K562 (cell line): ENCODE measurements at regions not wholly inside any gene's neighbourhood (a gene's known extent, or its start where the extent isn't known, plus 50 kb on each side); places are given as distances from the start of the nearest gene placed in this dataset.

ENCODE experiments used
- ATAC-seq: fragments of 200-7000 bp; cut with Tn5 transposase; 3 replicates; pipeline ENCODE4 v1.9.1; 2020; ENCODE audit warnings: moderate library complexity
- BruUV-seq: library from RNA; stranded (reverse); fragments of 400-500 nt; replicated peaks from 2 replicates; lab custom pipeline; 2021; lab: Mats Ljungman, UMichigan
- CTCF ChIA-PET: fragments of 300-600 bp; formaldehyde crosslinking; extraction: SDS; loops from one replicate; lab custom pipeline; 2021; ENCODE audit warnings: low intra/inter-chr PET ratio; lab: Yijun Ruan, JAX
- POLR2A ChIA-PET: fragments of 300-600, 350-650 bp; sonication (Branson Sonifier 250); formaldehyde crosslinking; extraction: SDS; loops from one replicate; lab custom pipeline; 2021; ENCODE audit warnings: antibody characterized with exemption, inconsistent platforms; lab: Yijun Ruan, JAX
- DNase-seq, 4 experiments: peaks; one replicate each; pipeline versions ENCODE4 v3.0.0 to v3.0.0-alpha.2; 2011 to 2018; ENCODE audit warnings: low spot score in 3 of 4, mixed read lengths in 3 of 4; ENCODE audit errors: extremely low read depth in 1 of 4
- FAIRE-seq: peaks from 2 replicates; lab custom pipeline; 2011; peaks lifted over from hg19 to GRCh38; lab: Jason Lieb, UNC
- H2AFZ ChIP-seq: 2 replicates; pipeline ENCODE4 v1.6.0; 2011; ENCODE audit warnings: low read depth, low read length, control low read depth, inconsistent platforms
- H3K27ac ChIP-seq: fragments of 200-600 bp; 3 replicates; pipeline ENCODE4 v1.8.0; 2011; ENCODE audit warnings: low read depth, mild to moderate bottlenecking, control low read depth, inconsistent platforms, low read length, moderate library complexity, mixed read lengths; ENCODE audit errors: extremely low read depth
- H3K27me3 ChIP-seq, 2 experiments: fragments of 300-600 bp in 1 of 2; 2 replicates in 1 of 2; 3 replicates in 1 of 2; pipeline versions ENCODE4 v1.6.0 to v1.8.0; 2011; ENCODE audit warnings: inconsistent platforms in 2 of 2, low read length in 2 of 2, mild to moderate bottlenecking in 1 of 2, mixed read lengths in 1 of 2, moderate library complexity in 1 of 2; ENCODE audit not compliant: control insufficient read depth in 2 of 2, insufficient read depth in 2 of 2
- H3K36me3 ChIP-seq: fragments of 300-600 bp; 3 replicates; pipeline ENCODE4 v1.8.0; 2011; ENCODE audit warnings: mild to moderate bottlenecking, low read length, inconsistent platforms; ENCODE audit not compliant: control insufficient read depth, insufficient read depth
- H3K4me1 ChIP-seq, 2 experiments: fragments of 200-600 bp in 1 of 2; replicated peaks in 1 of 2; 2 replicates in 1 of 2; 3 replicates in 1 of 2; pipeline versions ENCODE4 v1.5.1 to v1.8.0; 2011; ENCODE audit warnings: inconsistent platforms in 2 of 2, low read length in 2 of 2, mild to moderate bottlenecking in 1 of 2, mixed read lengths in 1 of 2, moderate library complexity in 1 of 2; ENCODE audit not compliant: control insufficient read depth in 2 of 2, insufficient read depth in 2 of 2
- H3K4me2 ChIP-seq: 2 replicates; pipeline ENCODE4 v1.6.1; 2011; ENCODE audit warnings: low read length, control low read depth, inconsistent platforms, mixed read lengths; ENCODE audit not compliant: insufficient read depth
- H3K4me3 ChIP-seq: fragments of 200-600 bp; sonication (generic), shearing (Covaris generic); 2 replicates; pipeline ENCODE4 v1.5.1; 2016; ENCODE audit warnings: control low read depth, inconsistent platforms
- H3K79me2 ChIP-seq: fragments of 200-600 bp; 3 replicates; pipeline ENCODE4 v1.8.0; 2011; ENCODE audit warnings: low read length, inconsistent platforms; ENCODE audit not compliant: control insufficient read depth, insufficient read depth
- H3K9ac ChIP-seq, 2 experiments: 2 replicates each; pipeline versions ENCODE4 v1.6.0 to v1.6.1; 2011; ENCODE audit warnings: low read depth in 2 of 2, low read length in 2 of 2, control low read depth in 1 of 2, inconsistent platforms in 1 of 2, mild to moderate bottlenecking in 1 of 2, mixed read lengths in 1 of 2; ENCODE audit not compliant: insufficient read depth in 1 of 2
- H3K9me1 ChIP-seq: one replicate; pipeline ENCODE4 v1.6.0; 2011; ENCODE audit warnings: inconsistent platforms, mild to moderate bottlenecking, low read length, moderate library complexity; ENCODE audit not compliant: control insufficient read depth, insufficient read depth
- H3K9me3 ChIP-seq: replicated peaks from 2 replicates; pipeline ENCODE4 v1.5.1; 2011; ENCODE audit warnings: low read depth, low read length, inconsistent platforms; ENCODE audit not compliant: control insufficient read depth, insufficient read depth
- H4K20me1 ChIP-seq: replicated peaks from 2 replicates; pipeline ENCODE4 v1.6.1; 2011; ENCODE audit warnings: low read length, inconsistent platforms, mixed read lengths; ENCODE audit not compliant: control insufficient read depth, insufficient read depth
- ARID1B ChIP-seq: fragments of 450-650 bp; IDR thresholded peaks from 2 replicates; pipeline ENCODE4 v1.6.1; 2016; ENCODE audit warnings: antibody characterized with exemption, mild to moderate bottlenecking, inconsistent platforms
- HDGF ChIP-seq: fragments of 450-650 bp; IDR thresholded peaks from 2 replicates; pipeline ENCODE4 v1.6.1; 2016
- MTA1 ChIP-seq: fragments of 450-650 bp; IDR thresholded peaks from 2 replicates; pipeline ENCODE4 v1.6.1; 2017; ENCODE audit warnings: borderline replicate concordance
- MYC ChIP-seq, 2 experiments: fragments of 250-450 bp in 1 of 2; sonication (Bioruptor Pico) in 1 of 2; IDR thresholded peaks; 2 replicates each; pipeline versions ENCODE4 v1.5.1 to v1.6.1; 2012 to 2021; ENCODE audit warnings: low read depth in 2 of 2, borderline replicate concordance in 1 of 2, improper control_type of control experiment in 1 of 2, low read length in 1 of 2, mild to moderate bottlenecking in 1 of 2, moderate library complexity in 1 of 2
- OTX1 ChIP-seq: fragments of 450-650 bp; formaldehyde crosslinking; IDR thresholded peaks from 2 replicates; pipeline ENCODE4 v1.4.0; 2022; ENCODE audit warnings: mild to moderate bottlenecking
- PHB2 ChIP-seq: fragments of 450-650 bp; IDR thresholded peaks from 2 replicates; pipeline ENCODE4 v1.6.1; 2017; ENCODE audit warnings: low read depth
- RFX1 ChIP-seq: fragments of 450-650 bp; IDR thresholded peaks from 2 replicates; pipeline ENCODE4 v1.6.1; 2016; ENCODE audit warnings: mild to moderate bottlenecking, moderate library complexity
- STAT5A ChIP-seq: IDR thresholded peaks from 2 replicates; pipeline ENCODE4 v1.6.1; 2012; ENCODE audit warnings: low read length, inconsistent platforms, borderline replicate concordance
- XRCC4 ChIP-seq: IDR thresholded peaks from one replicate; pipeline ENCODE4 v1.6.1; 2011; ENCODE audit not compliant: insufficient read depth, insufficient read length; ENCODE audit errors: extremely low read depth
- ZBTB7A ChIP-seq: IDR thresholded peaks from 2 replicates; pipeline ENCODE4 v1.6.1; 2011; ENCODE audit warnings: low read depth, mild to moderate bottlenecking, low read length, moderate library complexity, borderline replicate concordance; ENCODE audit not compliant: control insufficient read depth
- ZFP1 ChIP-seq: fragments of 450-650 bp; formaldehyde crosslinking; IDR thresholded peaks from 2 replicates; pipeline ENCODE4 v1.4.0; 2020; ENCODE audit warnings: mild to moderate bottlenecking, mixed read lengths
- ZNF174 ChIP-seq: fragments of 250-450 bp; sonication (Bioruptor Pico); IDR thresholded peaks from 2 replicates; pipeline ENCODE4 v1.4.0; 2020; ENCODE audit warnings: mild to moderate bottlenecking
- WGBS: fragments of 100-300 bp; shearing (Covaris generic); methylation state at CpG from one replicate; pipeline ENCODE4 v1.1.6; 2016; ENCODE audit warnings: low coverage, mixed read lengths; ENCODE audit not compliant: insufficient coverage; ENCODE audit errors: missing lambda C conversion rate; 5-methylcytosine and 5-hydroxymethylcytosine counted together
- in situ Hi-C: fragments of 300-500 bp; cut with MboI; formaldehyde crosslinking; loops from 4 replicates; pipeline ENCODE4 v1.15.0; 2018; ENCODE audit warnings: inconsistent platforms, mixed read lengths
- intact Hi-C: fragments of 100-400 bp; cut with micrococcal nuclease; formaldehyde crosslinking; loops from 2 replicates; pipeline ENCODE4 v1.14.2; 2022
- TF ChIP-seq, protein P1 (sequence below): fragments of 450-650 bp; IDR thresholded peaks from 2 replicates; pipeline ENCODE4 v1.6.1; 2016; ENCODE audit warnings: antibody characterized with exemption
- TF ChIP-seq, protein P2 (sequence below): fragments of 250-450 bp; sonication (Bioruptor Pico); IDR thresholded peaks from 2 replicates; pipeline ENCODE4 v1.5.1; 2021; ENCODE audit warnings: mild to moderate bottlenecking
- TF ChIP-seq, protein P3 (sequence below): fragments of 250-450 bp; sonication (Bioruptor Pico); IDR thresholded peaks from 2 replicates; pipeline ENCODE4 v1.4.0; 2020; ENCODE audit warnings: mild to moderate bottlenecking, moderate library complexity, borderline replicate concordance

DNA sequence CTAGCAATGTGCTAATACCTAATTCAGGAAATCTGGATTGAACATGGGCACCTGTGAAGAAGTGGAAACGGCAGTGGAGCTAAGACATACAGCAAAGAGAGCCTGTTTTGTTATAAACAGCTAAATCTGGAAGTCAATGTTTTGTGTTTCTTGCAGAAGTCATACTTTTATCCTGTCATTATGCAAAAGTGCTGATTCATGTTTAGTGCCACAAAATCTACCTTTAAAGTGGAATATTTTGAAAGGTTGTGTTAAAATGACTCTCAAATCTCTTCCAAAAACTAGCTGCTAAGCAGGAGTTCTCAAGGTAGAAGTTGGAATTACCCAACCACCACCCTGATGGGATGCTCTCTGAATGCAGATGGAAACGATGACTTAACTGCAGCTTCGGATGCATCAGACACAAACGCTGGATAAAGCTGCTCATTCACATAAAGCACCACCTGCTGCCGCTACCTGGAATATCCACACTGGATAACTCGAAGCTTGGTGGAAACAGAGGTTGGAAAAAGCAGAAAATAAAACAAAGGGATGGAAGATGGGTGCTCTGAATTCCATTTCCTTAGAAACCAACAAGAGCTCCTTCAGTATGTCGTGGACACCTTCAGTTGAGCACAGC lies 132.6 kb upstream of the ZNF236 start (continued):
- TF ChIP-seq, protein P1, sequence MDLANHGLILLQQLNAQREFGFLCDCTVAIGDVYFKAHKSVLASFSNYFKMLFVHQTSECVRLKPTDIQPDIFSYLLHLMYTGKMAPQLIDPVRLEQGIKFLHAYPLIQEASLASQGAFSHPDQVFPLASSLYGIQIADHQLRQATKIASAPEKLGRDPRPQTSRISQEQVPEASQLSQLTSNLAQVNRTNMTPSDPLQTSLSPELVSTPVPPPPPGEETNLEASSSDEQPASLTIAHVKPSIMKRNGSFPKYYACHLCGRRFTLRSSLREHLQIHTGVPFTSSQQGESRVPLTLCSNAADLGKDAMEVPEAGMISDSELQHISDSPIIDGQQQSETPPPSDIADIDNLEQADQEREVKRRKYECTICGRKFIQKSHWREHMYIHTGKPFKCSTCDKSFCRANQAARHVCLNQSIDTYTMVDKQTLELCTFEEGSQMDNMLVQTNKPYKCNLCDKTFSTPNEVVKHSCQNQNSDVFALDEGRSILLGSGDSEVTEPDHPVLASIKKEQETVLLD = no peak

DNA sequence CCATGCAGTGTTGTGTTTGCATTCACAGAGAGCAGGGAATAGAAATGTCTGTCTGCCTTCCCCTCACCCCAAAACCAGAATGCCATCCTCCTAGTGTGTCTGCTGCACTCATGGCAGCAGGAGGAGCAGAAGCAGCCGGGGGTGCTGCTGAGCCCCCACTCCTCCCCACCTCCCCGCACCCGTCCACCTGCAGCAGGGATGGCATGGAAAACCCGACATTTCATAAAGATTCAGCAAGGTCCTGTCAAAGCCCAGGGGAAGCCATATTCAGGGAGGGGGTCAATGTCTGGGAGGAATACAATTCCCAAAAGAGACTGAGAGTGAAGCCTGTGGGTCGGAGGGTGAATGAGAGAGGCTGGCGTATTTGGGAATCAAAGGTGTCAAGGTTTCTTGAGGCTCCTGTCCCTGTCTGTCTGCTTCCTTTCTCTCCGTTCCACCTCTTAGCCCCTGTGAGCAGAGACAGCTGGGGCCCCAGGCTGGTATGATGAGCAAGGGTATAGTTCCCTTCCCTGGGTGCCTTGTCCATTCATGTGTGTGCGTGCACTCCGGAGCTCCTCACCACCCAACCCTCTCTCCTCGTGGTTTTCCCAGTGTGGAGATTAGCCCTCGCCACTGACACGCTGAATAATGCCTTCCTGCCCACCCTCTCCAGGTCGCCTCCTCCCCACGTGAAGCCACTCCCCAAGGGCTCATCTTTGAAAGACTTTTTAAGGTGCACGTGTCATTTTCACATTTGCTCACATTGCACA lies 133.5 kb upstream of the ZNF236 start:
- POLR2A ChIA-PET = no interaction called here
- H3K4me3 ChIP-seq = no peak overlapping the region
- CTCF ChIA-PET = interaction anchor here (0.6 kb wide), 1 partner anchor 30 kb away, joined by 3 read pairs; no protein-coding TSS in a partner anchor
- no peaks in the 10 kb centered on the region for H4K20me1 ChIP-seq
- no peaks in the 10 kb centered on the region for H3K9me3 ChIP-seq
- intact Hi-C loops (loop anchor here (5.0 kb wide), 1 partner anchor 292 kb away; no protein-coding TSS in a partner anchor), in situ Hi-C loops (no loop called here)
- 0% methylated on average over 12 of the region's 15 CpGs for WGBS
- H2AFZ ChIP-seq = no peak overlapping the region
- no TSS peak for BruUV-seq
- H3K27me3 ChIP-seq = peaks cover 0 to 38% of the 10 kb centered on the region in 2 experiments; a peak in 3 of 5 replicates
- no peak for DNase-seq
- H3K9me1 ChIP-seq = no peaks in the 10 kb centered on the region
- H3K36me3 ChIP-seq = no peaks in the 10 kb centered on the region
- H3K9ac ChIP-seq = no peak overlapping the region
- FAIRE-seq = no peak
- no peaks in the 10 kb centered on the region for H3K79me2 ChIP-seq
- no peak overlapping the region for H3K27ac ChIP-seq
- no peak for ATAC-seq
- H3K4me2 ChIP-seq = no peak overlapping the region
- no peaks in the 10 kb centered on the region; a peak in 1 of 5 replicates for H3K4me1 ChIP-seq
- TF ChIP-seq XRCC4 (no peak), RFX1 (no peak), MTA1 (no peak), ZNF174 (no peak), HDGF (no peak), ARID1B (no peak), PHB2 (no peak), MYC (IDR thresholded peaks at IDR 0.05; ENCODE audit: low read depth, low read length) (no peak), MYC (CRISPR knock-in tag; IDR thresholded peaks at IDR 0.05; ENCODE audit: borderline replicate concordance, low read depth) (no peak), ZFP1 (CRISPR knock-in tag) (no peak), STAT5A (no peak), ZBTB7A (no peak), OTX1 (CRISPR knock-in tag) (no peak)
- TF ChIP-seq, protein P2, sequence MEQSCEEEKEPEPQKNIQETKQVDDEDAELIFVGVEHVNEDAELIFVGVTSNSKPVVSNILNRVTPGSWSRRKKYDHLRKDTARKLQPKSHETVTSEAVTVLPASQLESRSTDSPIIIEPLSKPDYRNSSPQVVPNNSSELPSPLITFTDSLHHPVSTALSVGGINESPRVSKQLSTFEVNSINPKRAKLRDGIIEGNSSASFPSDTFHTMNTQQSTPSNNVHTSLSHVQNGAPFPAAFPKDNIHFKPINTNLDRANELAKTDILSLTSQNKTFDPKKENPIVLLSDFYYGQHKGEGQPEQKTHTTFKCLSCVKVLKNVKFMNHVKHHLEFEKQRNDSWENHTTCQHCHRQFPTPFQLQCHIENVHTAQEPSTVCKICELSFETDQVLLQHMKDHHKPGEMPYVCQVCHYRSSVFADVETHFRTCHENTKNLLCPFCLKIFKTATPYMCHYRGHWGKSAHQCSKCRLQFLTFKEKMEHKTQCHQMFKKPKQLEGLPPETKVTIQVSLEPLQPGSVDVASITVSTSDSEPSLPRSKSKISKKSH (CRISPR knock-in tag) = no peak
- TF ChIP-seq, protein P3, sequence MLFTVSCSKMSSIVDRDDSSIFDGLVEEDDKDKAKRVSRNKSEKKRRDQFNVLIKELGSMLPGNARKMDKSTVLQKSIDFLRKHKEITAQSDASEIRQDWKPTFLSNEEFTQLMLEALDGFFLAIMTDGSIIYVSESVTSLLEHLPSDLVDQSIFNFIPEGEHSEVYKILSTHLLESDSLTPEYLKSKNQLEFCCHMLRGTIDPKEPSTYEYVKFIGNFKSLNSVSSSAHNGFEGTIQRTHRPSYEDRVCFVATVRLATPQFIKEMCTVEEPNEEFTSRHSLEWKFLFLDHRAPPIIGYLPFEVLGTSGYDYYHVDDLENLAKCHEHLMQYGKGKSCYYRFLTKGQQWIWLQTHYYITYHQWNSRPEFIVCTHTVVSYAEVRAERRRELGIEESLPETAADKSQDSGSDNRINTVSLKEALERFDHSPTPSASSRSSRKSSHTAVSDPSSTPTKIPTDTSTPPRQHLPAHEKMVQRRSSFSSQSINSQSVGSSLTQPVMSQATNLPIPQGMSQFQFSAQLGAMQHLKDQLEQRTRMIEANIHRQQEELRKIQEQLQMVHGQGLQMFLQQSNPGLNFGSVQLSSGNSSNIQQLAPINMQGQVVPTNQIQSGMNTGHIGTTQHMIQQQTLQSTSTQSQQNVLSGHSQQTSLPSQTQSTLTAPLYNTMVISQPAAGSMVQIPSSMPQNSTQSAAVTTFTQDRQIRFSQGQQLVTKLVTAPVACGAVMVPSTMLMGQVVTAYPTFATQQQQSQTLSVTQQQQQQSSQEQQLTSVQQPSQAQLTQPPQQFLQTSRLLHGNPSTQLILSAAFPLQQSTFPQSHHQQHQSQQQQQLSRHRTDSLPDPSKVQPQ = no peak
